ENCODE measurements at regions not wholly inside any gene's neighbourhood (a gene's known extent, or its start where the extent isn't known, plus 50 kb on each side); places are given as distances from the start of the nearest gene placed in this dataset.
"Not testable (repeated sequence)": the region's sequence is repeated elsewhere in the genome, so short reads cannot be mapped to it uniquely, and the experiment has no call there.

DNA sequence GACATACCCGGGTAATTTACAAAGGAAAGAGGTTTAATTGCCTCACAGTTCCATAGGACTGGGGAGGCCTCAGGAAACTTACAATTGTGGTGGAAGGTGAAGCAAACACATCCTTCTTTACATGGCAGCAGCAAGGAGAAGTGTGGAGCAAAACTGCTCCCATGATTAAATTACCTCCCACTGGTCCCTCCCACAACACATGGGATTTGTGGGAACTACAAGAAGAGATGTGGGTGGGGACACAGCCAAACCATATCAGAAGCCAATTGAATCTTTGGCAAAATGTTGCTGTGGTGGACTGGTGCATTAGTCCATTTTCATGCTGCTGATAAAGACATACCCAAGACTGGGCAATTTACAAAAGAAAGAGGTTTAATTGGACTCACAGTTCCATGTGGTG is 65.0 kb downstream of the KCTD12 start:
- TF ChIP-seq, protein P1, sequence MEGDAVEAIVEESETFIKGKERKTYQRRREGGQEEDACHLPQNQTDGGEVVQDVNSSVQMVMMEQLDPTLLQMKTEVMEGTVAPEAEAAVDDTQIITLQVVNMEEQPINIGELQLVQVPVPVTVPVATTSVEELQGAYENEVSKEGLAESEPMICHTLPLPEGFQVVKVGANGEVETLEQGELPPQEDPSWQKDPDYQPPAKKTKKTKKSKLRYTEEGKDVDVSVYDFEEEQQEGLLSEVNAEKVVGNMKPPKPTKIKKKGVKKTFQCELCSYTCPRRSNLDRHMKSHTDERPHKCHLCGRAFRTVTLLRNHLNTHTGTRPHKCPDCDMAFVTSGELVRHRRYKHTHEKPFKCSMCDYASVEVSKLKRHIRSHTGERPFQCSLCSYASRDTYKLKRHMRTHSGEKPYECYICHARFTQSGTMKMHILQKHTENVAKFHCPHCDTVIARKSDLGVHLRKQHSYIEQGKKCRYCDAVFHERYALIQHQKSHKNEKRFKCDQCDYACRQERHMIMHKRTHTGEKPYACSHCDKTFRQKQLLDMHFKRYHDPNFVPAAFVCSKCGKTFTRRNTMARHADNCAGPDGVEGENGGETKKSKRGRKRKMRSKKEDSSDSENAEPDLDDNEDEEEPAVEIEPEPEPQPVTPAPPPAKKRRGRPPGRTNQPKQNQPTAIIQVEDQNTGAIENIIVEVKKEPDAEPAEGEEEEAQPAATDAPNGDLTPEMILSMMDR (IDR thresholded peaks at IDR 0.05): not testable (repeated sequence)
- not testable (repeated sequence) for TF ChIP-seq POLR2AphosphoS5 (IDR thresholded peaks at IDR 0.05; ENCODE audit: low read depth, low read length); TCF7L2 (IDR thresholded peaks at IDR 0.05; ENCODE audit: low read depth, low read length); SIN3A (IDR thresholded peaks at IDR 0.05; ENCODE audit: borderline replicate concordance, insufficient read depth, low read depth, low read length)
- TF ChIP-seq, protein P2, sequence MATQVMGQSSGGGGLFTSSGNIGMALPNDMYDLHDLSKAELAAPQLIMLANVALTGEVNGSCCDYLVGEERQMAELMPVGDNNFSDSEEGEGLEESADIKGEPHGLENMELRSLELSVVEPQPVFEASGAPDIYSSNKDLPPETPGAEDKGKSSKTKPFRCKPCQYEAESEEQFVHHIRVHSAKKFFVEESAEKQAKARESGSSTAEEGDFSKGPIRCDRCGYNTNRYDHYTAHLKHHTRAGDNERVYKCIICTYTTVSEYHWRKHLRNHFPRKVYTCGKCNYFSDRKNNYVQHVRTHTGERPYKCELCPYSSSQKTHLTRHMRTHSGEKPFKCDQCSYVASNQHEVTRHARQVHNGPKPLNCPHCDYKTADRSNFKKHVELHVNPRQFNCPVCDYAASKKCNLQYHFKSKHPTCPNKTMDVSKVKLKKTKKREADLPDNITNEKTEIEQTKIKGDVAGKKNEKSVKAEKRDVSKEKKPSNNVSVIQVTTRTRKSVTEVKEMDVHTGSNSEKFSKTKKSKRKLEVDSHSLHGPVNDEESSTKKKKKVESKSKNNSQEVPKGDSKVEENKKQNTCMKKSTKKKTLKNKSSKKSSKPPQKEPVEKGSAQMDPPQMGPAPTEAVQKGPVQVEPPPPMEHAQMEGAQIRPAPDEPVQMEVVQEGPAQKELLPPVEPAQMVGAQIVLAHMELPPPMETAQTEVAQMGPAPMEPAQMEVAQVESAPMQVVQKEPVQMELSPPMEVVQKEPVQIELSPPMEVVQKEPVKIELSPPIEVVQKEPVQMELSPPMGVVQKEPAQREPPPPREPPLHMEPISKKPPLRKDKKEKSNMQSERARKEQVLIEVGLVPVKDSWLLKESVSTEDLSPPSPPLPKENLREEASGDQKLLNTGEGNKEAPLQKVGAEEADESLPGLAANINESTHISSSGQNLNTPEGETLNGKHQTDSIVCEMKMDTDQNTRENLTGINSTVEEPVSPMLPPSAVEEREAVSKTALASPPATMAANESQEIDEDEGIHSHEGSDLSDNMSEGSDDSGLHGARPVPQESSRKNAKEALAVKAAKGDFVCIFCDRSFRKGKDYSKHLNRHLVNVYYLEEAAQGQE (IDR thresholded peaks at IDR 0.05; ENCODE audit: insufficient read depth in 1 of 2, low read depth in 2 of 2, low read length in 1 of 2): not testable (repeated sequence)

Measured in Panc1 (cell line).